GM19099 (cell line): ENCODE measurements at regions not wholly inside any gene's neighbourhood (a gene's known extent, or its start where the extent isn't known, plus 50 kb on each side); places are given as distances from the start of the nearest gene placed in this dataset.

Experiments
- POLR2A ChIP-seq: IDR thresholded peaks from 3 replicates; pipeline ENCODE4 v1.6.1; 2011; ENCODE audit warnings: low read depth; ENCODE audit not compliant: insufficient read length; ENCODE audit errors: extremely low read depth

DNA sequence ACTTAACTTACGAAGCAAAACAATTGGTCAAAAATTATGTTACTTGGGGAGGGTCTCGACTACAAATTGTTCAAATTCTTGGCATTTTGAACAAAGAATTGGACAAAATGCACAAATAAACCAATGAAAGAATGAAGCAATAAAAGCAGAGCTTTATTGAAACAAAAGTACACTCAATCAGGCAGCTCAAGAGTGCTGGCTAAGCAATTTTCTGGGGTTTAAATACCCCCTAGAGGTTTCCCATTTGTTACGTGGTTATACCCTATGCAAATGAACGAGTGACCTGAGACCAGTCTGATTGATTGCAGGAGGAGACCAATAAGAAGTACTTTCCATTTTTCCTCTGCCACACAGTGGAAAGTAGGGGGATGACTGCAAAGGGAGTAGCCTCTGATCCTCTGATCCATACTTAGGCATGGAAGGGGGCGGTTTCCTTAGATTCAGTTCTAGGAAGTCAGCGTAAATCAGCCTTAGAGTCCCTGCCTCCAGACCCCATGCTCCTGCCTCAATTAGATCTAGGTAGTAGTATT lies 228.6 kb downstream of the EFNB2 start:
- no peak for TF ChIP-seq POLR2A

GRCh38 chr13:106302843-106303242 lies 232.6 kb downstream of the EFNB2 start:
- no peak for TF ChIP-seq POLR2A

GRCh38 chr13:106302011-106302410 lies 233.5 kb downstream of the EFNB2 start:
- TF ChIP-seq POLR2A: no peak

- TF ChIP-seq POLR2A: no peak
Observed at GRCh38 chr13:106299621-106300020, 235.8 kb downstream of the EFNB2 start.

GRCh38 chr13:106297283-106297682 lies 238.2 kb downstream of the EFNB2 start:
- no peak for TF ChIP-seq POLR2A

DNA sequence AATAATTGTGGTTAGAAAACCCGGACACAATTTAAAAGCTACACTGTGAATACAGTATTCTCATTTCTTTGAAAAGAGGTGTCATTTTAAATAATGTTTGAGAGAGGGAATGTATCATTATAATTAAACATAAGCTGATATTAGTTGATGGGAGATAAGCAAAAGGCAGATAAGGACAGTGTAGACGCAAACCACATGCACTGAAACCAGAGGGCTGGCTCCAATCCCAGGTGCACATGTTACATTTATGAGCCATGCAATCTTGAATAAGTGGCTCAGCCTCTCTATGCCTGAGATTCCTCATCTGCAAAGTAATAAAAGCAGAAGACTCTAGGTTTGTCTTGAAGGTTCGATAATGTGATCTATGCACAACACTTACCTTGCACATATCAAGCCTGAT lies 238.7 kb downstream of the EFNB2 start:
- TF ChIP-seq POLR2A: no peak

DNA sequence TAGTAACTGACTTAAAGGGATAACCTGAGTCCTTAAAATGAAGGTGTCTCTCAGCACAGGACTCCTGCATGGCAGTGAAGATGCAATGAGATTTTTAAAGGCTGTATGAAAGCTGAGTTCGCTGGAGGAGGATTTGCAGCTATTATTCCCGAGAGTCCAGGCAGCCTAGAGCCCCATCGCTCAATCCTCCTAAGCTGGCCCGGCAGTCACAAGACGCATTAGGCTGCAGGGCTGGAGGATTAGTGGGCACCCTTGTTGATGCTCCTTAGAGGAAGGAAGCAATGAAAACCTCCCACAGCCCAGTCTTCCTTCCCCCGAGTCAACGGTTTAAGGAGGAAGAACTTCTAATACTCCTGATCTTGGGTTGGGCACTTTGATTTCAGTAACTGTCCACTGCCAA lies 239.5 kb downstream of the EFNB2 start:
- no peak for TF ChIP-seq POLR2A

DNA sequence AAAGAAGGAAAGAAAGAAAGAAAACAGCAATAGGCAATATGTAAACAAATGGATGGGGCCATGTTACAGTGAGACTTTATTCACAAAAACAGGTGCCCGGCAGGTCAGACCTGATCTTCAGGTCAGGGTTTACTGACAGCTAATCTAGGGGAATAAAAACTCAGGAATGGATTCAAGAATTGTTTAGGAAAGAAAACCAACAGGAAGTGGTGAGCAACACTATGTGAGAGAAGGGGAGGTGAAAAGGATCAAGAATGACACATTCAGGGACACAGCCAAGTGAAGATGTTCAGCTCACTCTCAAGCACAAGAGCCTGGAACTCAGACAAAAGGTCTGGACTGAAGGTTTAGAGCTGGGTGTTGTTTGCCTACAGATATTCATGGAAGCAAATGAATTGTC lies 244.5 kb downstream of the EFNB2 start:
- TF ChIP-seq POLR2A: no peak

GRCh38 chr13:106287351-106287750 lies 248.1 kb downstream of the EFNB2 start:
- no peak for TF ChIP-seq POLR2A

GRCh38 chr13:106286811-106287210 lies 248.7 kb downstream of the EFNB2 start:
- TF ChIP-seq POLR2A: no peak

DNA sequence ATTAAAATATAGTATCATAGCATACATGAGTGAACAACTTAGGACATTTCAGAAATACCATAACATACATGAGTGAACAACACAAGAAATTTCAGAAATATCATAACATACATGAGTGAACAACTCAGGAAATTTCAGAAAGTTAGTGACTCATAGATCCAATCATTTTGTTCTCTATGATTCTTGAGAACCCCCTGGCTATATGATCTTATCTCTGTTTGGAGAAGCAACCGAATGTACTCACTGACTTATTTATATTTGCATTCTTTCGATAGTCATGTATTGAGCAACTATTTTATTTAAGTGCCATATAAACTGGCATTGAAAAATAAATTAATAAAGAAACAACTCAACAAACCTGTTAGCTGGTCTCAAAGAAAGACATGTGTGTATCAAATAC lies 251.1 kb downstream of the EFNB2 start:
- TF ChIP-seq POLR2A: no peak

GRCh38 chr13:106281426-106281825 lies 254.0 kb downstream of the EFNB2 start:
- TF ChIP-seq POLR2A: no peak

- TF ChIP-seq POLR2A: no peak
Observed at GRCh38 chr13:106277484-106278154, 257.8 kb downstream of the EFNB2 start.

DNA sequence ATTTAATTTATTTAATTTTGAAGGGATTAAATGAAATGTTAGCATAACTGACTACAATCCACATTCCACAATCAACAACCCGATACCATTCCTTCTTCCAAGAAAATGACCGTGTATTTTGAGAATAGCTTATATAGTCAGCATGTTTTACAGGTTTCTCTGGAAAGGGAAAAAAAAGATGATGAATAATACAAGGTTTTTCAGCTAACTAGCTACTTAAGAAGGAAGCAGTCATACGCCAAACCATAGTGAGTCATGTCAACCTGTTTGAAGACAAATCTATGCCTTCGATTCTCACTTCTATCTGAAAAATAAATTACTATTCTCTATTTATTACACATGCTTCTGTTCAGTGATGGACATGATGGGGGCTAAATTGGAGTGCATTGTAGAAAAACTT lies 258.6 kb downstream of the EFNB2 start:
- TF ChIP-seq POLR2A: no peak

DNA sequence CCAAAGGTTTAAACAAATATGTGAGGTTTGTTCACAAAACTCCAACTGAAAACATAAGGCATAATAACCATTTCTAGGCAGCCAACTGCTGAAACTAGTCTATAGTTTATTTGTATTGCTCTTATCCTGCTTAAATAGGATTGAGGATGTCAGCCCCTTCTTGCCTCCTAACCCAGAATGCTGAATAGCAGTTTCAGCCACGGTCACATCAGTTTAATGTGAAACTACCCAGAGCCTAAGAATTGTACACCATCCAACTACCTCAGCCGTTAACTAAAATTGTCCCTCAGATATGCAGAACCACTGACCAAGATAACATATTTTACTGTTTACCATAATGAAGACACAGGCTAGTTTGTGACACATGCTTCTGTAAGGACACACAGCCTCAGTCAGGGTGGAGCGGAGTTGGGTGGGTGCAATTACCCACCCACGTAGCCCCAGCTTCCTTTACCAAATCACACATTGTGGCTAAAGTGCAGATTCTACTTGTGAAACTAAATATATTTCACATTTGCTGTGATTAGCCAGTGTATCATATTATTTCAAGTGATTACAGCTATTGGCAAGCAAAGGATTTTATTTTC lies 259.9 kb downstream of the EFNB2 start:
- TF ChIP-seq POLR2A: no peak

DNA sequence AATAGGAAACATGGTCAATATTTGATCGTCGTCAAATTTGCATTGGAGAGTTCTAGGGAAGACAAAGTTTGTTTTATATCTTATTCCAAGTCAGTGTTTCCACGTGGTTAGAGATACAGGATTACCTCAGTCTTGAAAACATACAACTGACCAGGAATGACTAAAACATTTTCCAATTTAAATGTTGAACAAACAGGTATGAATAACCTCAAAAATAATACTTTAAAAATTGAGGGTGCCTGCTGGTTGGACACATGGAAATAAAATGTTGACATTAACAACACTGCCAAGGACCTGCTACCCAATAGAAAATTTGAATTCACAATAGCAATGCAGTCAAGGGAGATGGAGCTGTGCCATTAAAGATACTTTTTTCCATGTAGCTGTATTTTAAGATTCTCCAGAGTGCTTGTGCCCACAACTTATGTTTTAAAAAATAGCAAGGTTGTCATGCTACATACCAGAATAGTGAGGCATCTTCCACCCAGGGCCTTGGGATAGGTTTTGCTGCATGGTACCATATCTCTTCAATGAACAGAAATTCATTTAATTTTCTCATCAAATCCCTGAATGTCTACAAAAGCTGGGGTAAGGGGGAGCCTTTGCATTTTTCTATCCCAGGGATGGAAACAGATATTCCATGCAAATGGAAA lies 260.8 kb downstream of the EFNB2 start:
- no peak for TF ChIP-seq POLR2A
